ENCODE measurements at regions not wholly inside any gene's neighbourhood (a gene's known extent, or its start where the extent isn't known, plus 50 kb on each side); places are given as distances from the start of the nearest gene placed in this dataset.

- 74% methylated on average over 8 of the region's 8 CpGs for WGBS (ENCODE audit: missing lambda C conversion rate)
- no peak for FAIRE-seq
- H3K4me1 ChIP-seq, result peaks cover 34% of the 10 kb centered on the region
- ChIA-PET POLR2A (no interaction called here), CTCF (interaction anchor here (2.2 kb wide), 1 partner anchor 9 kb away, joined by 6 read pairs; no protein-coding TSS in a partner anchor)
- no peaks in the 10 kb centered on the region for H3K9me3 ChIP-seq
- no peak for TF ChIP-seq KDM5A (IDR thresholded peaks at IDR 0.05)
- TF ChIP-seq MAFK (IDR thresholded peaks at IDR 0.05; ENCODE audit: partially characterized antibody), result no peak
- TF ChIP-seq E2F6 (IDR thresholded peaks at IDR 0.05; ENCODE audit: borderline replicate concordance, low read depth), result no peak
- TF ChIP-seq ATOH8 (CRISPR knock-in tag; IDR thresholded peaks at IDR 0.05; ENCODE audit: low read depth), result no peak
- no peak for TF ChIP-seq NR3C1 (IDR thresholded peaks at IDR 0.05)
- no peak for TF ChIP-seq FOSL2 (IDR thresholded peaks at IDR 0.05)
- TF ChIP-seq FOSL2 (CRISPR knock-in tag; IDR thresholded peaks at IDR 0.05), result no peak
- TF ChIP-seq JUN (IDR thresholded peaks at IDR 0.05), result no peak
- TF ChIP-seq, protein P1, sequence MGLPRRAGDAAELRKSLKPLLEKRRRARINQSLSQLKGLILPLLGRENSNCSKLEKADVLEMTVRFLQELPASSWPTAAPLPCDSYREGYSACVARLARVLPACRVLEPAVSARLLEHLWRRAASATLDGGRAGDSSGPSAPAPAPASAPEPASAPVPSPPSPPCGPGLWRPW (IDR thresholded peaks at IDR 0.05), result no peak
- TF ChIP-seq FOSB (CRISPR knock-in tag; IDR thresholded peaks at IDR 0.05), result no peak
- no peak for TF ChIP-seq KDM1A (IDR thresholded peaks at IDR 0.05; ENCODE audit: low read depth)
- no peak for TF ChIP-seq MAZ (IDR thresholded peaks at IDR 0.05; ENCODE audit: borderline replicate concordance, low read depth, low read length)
- no peak for TF ChIP-seq POLR2A (IDR thresholded peaks at IDR 0.05; ENCODE audit: low read length)
- ATAC-seq, result no peak
- no peak overlapping the region for H3K4me3 ChIP-seq
- DNase-seq (ENCODE audit: low read depth in 1 of 2, low spot score in 1 of 2), result no peak
- no peak overlapping the region for H3K4me2 ChIP-seq
- peak overlapping the region in 1 of 2 experiments; percentile 79; a peak in 2 of 6 replicates for H3K27ac ChIP-seq
Measured at GRCh38 chr7:28356619-28357018, 55.7 kb upstream of the CREB5 start.

DNA sequence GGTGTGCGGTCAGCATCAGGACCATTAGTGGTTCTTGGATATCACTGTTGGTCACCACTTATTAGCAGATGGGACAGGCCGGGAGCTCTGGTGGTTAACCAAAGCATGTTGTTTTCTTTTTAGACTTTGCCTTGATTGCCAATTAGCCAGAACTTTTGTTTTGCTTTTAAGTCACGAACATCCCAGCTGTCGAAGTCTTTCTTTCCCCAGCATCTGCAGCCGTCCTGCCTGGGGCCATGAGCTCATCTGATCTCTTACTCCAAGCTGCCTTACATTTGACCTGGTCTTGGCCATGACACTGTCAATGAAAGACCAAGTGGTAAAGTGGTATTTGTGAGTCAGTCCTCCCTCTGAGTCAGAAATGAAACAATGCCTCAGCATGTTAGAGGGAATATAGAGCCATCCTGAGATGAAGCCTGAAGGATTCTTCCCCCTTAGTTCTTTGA is 53.9 kb upstream of the CREB5 start:
- WGBS (ENCODE audit: missing lambda C conversion rate), result 45% methylated on average over 5 of the region's 5 CpGs
- Histone ChIP-seq H3K4me3 (no peak overlapping the region), H3K4me2 (peak overlapping the region; percentile 47), H3K27ac (peak overlapping the region; percentile 3 to 77; a peak in 3 of 6 replicates), H3K4me1 (peaks cover 34% of the 10 kb centered on the region), H3K9me3 (no peaks in the 10 kb centered on the region)
- no peak for TF ChIP-seq KDM1A (IDR thresholded peaks at IDR 0.05; ENCODE audit: low read depth)
- peak; percentile 38; the same call in 1 of the 2 replicates for TF ChIP-seq FOSL2 (IDR thresholded peaks at IDR 0.05)
- TF ChIP-seq FOSL2 (CRISPR knock-in tag; IDR thresholded peaks at IDR 0.05), result peak; percentile 69
- TF ChIP-seq, protein P2, sequence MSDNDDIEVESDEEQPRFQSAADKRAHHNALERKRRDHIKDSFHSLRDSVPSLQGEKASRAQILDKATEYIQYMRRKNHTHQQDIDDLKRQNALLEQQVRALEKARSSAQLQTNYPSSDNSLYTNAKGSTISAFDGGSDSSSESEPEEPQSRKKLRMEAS (IDR thresholded peaks at IDR 0.05), result peak; percentile 62
- TF ChIP-seq, protein P3, sequence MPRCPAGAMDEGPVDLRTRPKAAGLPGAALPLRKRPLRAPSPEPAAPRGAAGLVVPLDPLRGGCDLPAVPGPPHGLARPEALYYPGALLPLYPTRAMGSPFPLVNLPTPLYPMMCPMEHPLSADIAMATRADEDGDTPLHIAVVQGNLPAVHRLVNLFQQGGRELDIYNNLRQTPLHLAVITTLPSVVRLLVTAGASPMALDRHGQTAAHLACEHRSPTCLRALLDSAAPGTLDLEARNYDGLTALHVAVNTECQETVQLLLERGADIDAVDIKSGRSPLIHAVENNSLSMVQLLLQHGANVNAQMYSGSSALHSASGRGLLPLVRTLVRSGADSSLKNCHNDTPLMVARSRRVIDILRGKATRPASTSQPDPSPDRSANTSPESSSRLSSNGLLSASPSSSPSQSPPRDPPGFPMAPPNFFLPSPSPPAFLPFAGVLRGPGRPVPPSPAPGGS (IDR thresholded peaks at IDR 0.05), result no peak
- TF ChIP-seq MAFK (IDR thresholded peaks at IDR 0.05; ENCODE audit: partially characterized antibody), result peak; percentile 39
- TF ChIP-seq GATA3 (IDR thresholded peaks at IDR 0.05; ENCODE audit: borderline replicate concordance), result peak; percentile 34; the same call in 1 of the 2 replicates
- no peak for TF ChIP-seq POLR2AphosphoS2 (conservative IDR thresholded peaks at IDR 0.05; ENCODE audit: low read length)
- TF ChIP-seq EHF (CRISPR knock-in tag; IDR thresholded peaks at IDR 0.05), result no peak
- peak; percentile 45 for TF ChIP-seq JUNB (IDR thresholded peaks at IDR 0.05)
- DNase-seq (ENCODE audit: low read depth in 1 of 2, low spot score in 1 of 2) (peak; percentile 31 to 61), ATAC-seq (peak; percentile 58 to 81), FAIRE-seq (peak; percentile 51)
- ChIA-PET CTCF (interaction anchor here (1.5 to 2.2 kb wide), 3 partner anchors 10 to 31 kb away, joined by 3 to 6 read pairs (median 6); no protein-coding TSS in a partner anchor), POLR2A (no interaction called here)

DNA sequence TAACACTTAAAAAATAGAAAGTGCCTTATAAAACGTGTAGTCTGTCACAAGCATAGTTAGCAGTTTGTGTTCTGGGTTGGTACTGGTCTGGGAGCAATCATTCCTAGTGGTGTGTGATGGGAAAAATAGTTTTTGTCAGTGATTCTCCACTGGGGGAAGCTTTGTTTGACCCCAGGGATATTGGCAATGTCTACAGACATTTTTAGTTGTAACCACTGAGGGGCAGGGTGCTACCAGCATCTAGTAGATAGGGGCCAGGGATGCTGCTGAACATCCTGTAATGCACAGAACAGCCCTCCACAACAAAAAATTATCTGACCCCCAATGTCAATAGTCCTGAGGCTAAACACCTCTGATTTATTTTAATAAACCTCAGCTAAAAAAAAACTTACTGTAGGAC is 51.6 kb upstream of the CREB5 start:
- TF ChIP-seq USF2 (IDR thresholded peaks at IDR 0.05), result no peak
- no peak for TF ChIP-seq TP53 (CRISPR knock-in tag; IDR thresholded peaks at IDR 0.05)
- no peak for TF ChIP-seq HEYL (CRISPR knock-in tag; IDR thresholded peaks at IDR 0.05)
- H3K4me3 ChIP-seq, result no peak overlapping the region
- H3K4me1 ChIP-seq, result peaks cover 19% of the 10 kb centered on the region
- FAIRE-seq, result no peak
- no peak for DNase-seq (ENCODE audit: low read depth in 1 of 2, low spot score in 1 of 2)
- WGBS (ENCODE audit: missing lambda C conversion rate), result 23% methylated on average over 1 of the region's 1 CpG
- H3K9me3 ChIP-seq, result peaks cover 10% of the 10 kb centered on the region; the same call in 1 of the 3 replicates
- CTCF ChIA-PET, result interaction anchor here (0.9 to 1.0 kb wide), 3 partner anchors 15 to 29 kb away, joined by 3 to 4 read pairs (median 3); no protein-coding TSS in a partner anchor
- H3K4me2 ChIP-seq, result no peak overlapping the region
- POLR2A ChIA-PET, result no interaction called here
- peak in 1 of 2 experiments; percentile 50; a peak in 2 of 6 replicates for ATAC-seq
- H3K27ac ChIP-seq, result no peak overlapping the region

All from A549 (cell line).